Endothelial cell of umbilical vein (primary cell): ENCODE measurements at regions not wholly inside any gene's neighbourhood (a gene's known extent, or its start where the extent isn't known, plus 50 kb on each side); places are given as distances from the start of the nearest gene placed in this dataset.

Source experiments
- BruUV-seq: library from RNA; stranded (reverse); fragments of 400-500 nt; replicated peaks from 2 replicates; lab custom pipeline; 2021; lab: Mats Ljungman, UMichigan
- CTCF ChIA-PET: fragments of 300-600, 350-600 bp; sonication (Branson Sonifier 250); formaldehyde crosslinking; loops from one replicate; lab custom pipeline; 2021; ENCODE audit warnings: antibody characterized with exemption, inconsistent platforms; lab: Charles Lee
- POLR2A ChIA-PET: fragments of 300-600, 350-600 bp; sonication (Branson Sonifier 250); formaldehyde crosslinking; loops from one replicate; lab custom pipeline; 2021; ENCODE audit warnings: antibody characterized with exemption, inconsistent platforms; lab: Charles Lee
- DNase-seq: peaks from one replicate; pipeline ENCODE4 v3.0.0-alpha.2; 2011; ENCODE audit warnings: low read depth, low spot score
- FAIRE-seq: peaks from 2 replicates; lab custom pipeline; 2011; peaks lifted over from hg19 to GRCh38; lab: Jason Lieb, UNC
- H2AFZ ChIP-seq: 2 replicates; pipeline ENCODE4 v1.6.0; 2012; ENCODE audit warnings: low read depth, low read length, control low read depth, inconsistent platforms
- H3K27ac ChIP-seq: 2 replicates; pipeline ENCODE4 v1.5.1; 2011; ENCODE audit warnings: low read depth, mild to moderate bottlenecking, control low read depth, low read length, moderate library complexity; ENCODE audit not compliant: insufficient read depth
- H3K27me3 ChIP-seq, 2 experiments: 2 replicates each; pipeline versions ENCODE4 v1.6.0 to v1.6.1; 2011; ENCODE audit warnings: low read length in 2 of 2, mixed read lengths in 1 of 2; ENCODE audit not compliant: control insufficient read depth in 2 of 2, insufficient read depth in 2 of 2
- H3K36me3 ChIP-seq, 2 experiments: 2 replicates in 1 of 2; 3 replicates in 1 of 2; pipeline ENCODE4 v1.5.1; 2011; ENCODE audit warnings: low read length in 2 of 2, mild to moderate bottlenecking in 1 of 2, moderate library complexity in 1 of 2; ENCODE audit not compliant: control insufficient read depth in 2 of 2, insufficient read depth in 2 of 2; ENCODE audit errors: extremely low read depth in 1 of 2
- H3K4me1 ChIP-seq: 3 replicates; pipeline ENCODE4 v1.5.1; 2011; ENCODE audit warnings: mild to moderate bottlenecking, low read length; ENCODE audit not compliant: control insufficient read depth, insufficient read depth; ENCODE audit errors: extremely low read depth
- H3K4me2 ChIP-seq: 2 replicates; pipeline ENCODE4 v1.6.1; 2011; ENCODE audit warnings: low read length, control low read depth, mixed read lengths; ENCODE audit not compliant: insufficient read depth
- H3K4me3 ChIP-seq, 3 experiments: fragments of 200-600 bp in 1 of 3; sonication (generic), shearing (Covaris generic) in 1 of 3; replicated peaks in 1 of 3; 2 replicates each; pipeline ENCODE4 v1.5.1; 2011 to 2016; ENCODE audit warnings: control low read depth in 3 of 3, low read length in 3 of 3, mild to moderate bottlenecking in 2 of 3, inconsistent platforms in 1 of 3, low read depth in 1 of 3, moderate library complexity in 1 of 3; ENCODE audit not compliant: insufficient read depth in 1 of 3
- H3K79me2 ChIP-seq: 2 replicates; pipeline ENCODE4 v1.6.0; 2012; ENCODE audit warnings: low read length, inconsistent platforms; ENCODE audit not compliant: control insufficient read depth, insufficient read depth
- H3K9ac ChIP-seq: replicated peaks from 2 replicates; pipeline ENCODE3; 2011; ENCODE audit warnings: low read length, control low read depth; ENCODE audit not compliant: insufficient read depth; ENCODE audit errors: extremely low read depth
- H3K9me1 ChIP-seq: replicated peaks from 3 replicates; pipeline ENCODE4 v1.6.0; 2011; ENCODE audit warnings: mild to moderate bottlenecking, low read length; ENCODE audit not compliant: control insufficient read depth, insufficient read depth; ENCODE audit errors: extremely low read depth
- H3K9me3 ChIP-seq: replicated peaks from 2 replicates; pipeline ENCODE4 v1.5.1; 2012; ENCODE audit warnings: low read length, inconsistent platforms; ENCODE audit not compliant: control insufficient read depth, insufficient read depth
- H4K20me1 ChIP-seq: replicated peaks from 2 replicates; pipeline ENCODE3; 2011; ENCODE audit warnings: mild to moderate bottlenecking, low read length; ENCODE audit not compliant: control insufficient read depth, insufficient read depth; ENCODE audit errors: extremely low read depth
- CTCF ChIP-seq, 2 donors: IDR thresholded peaks; 1 replicate in 1 of 2; 2 replicates in 1 of 2; pipeline ENCODE4 v1.5.1; 2011; ENCODE audit warnings: low read length in 2 of 2, mild to moderate bottlenecking in 2 of 2, moderate library complexity in 2 of 2, control low read depth in 1 of 2, inconsistent platforms in 1 of 2, low read depth in 1 of 2; ENCODE audit not compliant: insufficient read depth in 1 of 2; ENCODE audit errors: extremely low read depth in 1 of 2
- EZH2 ChIP-seq: IDR thresholded peaks from 2 replicates; pipeline ENCODE4 v1.6.1; 2012; ENCODE audit warnings: borderline replicate concordance, low read depth, mild to moderate bottlenecking, moderate library complexity, low read length, inconsistent platforms; ENCODE audit not compliant: severe bottlenecking
- FOS ChIP-seq: IDR thresholded peaks from 2 replicates; pipeline ENCODE4 v1.6.1; 2011; ENCODE audit warnings: mild to moderate bottlenecking, low read length, moderate library complexity, borderline replicate concordance; ENCODE audit not compliant: insufficient read depth
- GATA2 ChIP-seq: IDR thresholded peaks from 2 replicates; pipeline ENCODE4 v1.7.0; 2011; ENCODE audit warnings: low read depth, mild to moderate bottlenecking, moderate library complexity, mixed read lengths, low read length; ENCODE audit not compliant: insufficient read length, insufficient read depth
- JUN ChIP-seq: IDR thresholded peaks from 2 replicates; pipeline ENCODE4 v1.6.1; 2011; ENCODE audit warnings: borderline replicate concordance, low read depth; ENCODE audit not compliant: insufficient read length, insufficient read depth
- MAX ChIP-seq: IDR thresholded peaks from 2 replicates; pipeline ENCODE4 v1.6.1; 2011; ENCODE audit not compliant: insufficient read depth, insufficient read length
- MYC ChIP-seq: IDR thresholded peaks from one replicate; pipeline ENCODE4 v1.6.1; 2011; ENCODE audit warnings: mild to moderate bottlenecking, low read depth, low read length
- POLR2A ChIP-seq: IDR thresholded peaks from 2 replicates; pipeline ENCODE4 v1.6.1; 2012; ENCODE audit warnings: low read depth, mild to moderate bottlenecking, control low read depth, low read length
- POLR2AphosphoS5 ChIP-seq: IDR thresholded peaks from 2 replicates; pipeline ENCODE4 v1.6.1; 2012; ENCODE audit warnings: low read depth, mild to moderate bottlenecking, control low read depth, low read length, moderate library complexity; ENCODE audit not compliant: insufficient read depth
- dilution Hi-C: fragments of 300-500 bp; cut with MboI; formaldehyde crosslinking; loops from one replicate; pipeline ENCODE4 v1.15.0; 2019; ENCODE audit warnings: low sequenced_read_pairs; ENCODE audit not compliant: extremely low pct_ligation_motif_present
- intact Hi-C: fragments of 100-400 bp; cut with micrococcal nuclease; formaldehyde crosslinking; loops from one replicate; pipeline ENCODE4 v1.10.0; 2022

GRCh38 chr5:120228262-120229031, 235.7 kb upstream of the PRR16 start:
- H2AFZ ChIP-seq = no peak overlapping the region

More at GRCh38 chr5:120228262-120229031, 235.7 kb upstream of the PRR16 start:
- CTCF ChIA-PET = interaction anchor here (1.1 to 1.8 kb wide), 2 partner anchors 14 to 32 kb away, joined by 4 read pairs; no protein-coding TSS in a partner anchor
- Histone ChIP-seq H3K79me2 (no peaks in the 10 kb centered on the region), H3K27me3 (no peaks in the 10 kb centered on the region), H3K9me3 (no peaks in the 10 kb centered on the region), H3K27ac (no peak overlapping the region), H4K20me1 (no peaks in the 10 kb centered on the region), H3K4me3 (no peak overlapping the region), H3K4me1 (no peaks in the 10 kb centered on the region), H3K9me1 (no peaks in the 10 kb centered on the region), H3K4me2 (no peak overlapping the region), H3K36me3 (no peaks in the 10 kb centered on the region), H3K9ac (no peak overlapping the region)
- dilution Hi-C loops (no loop called here), intact Hi-C loops (no loop called here)
- TF ChIP-seq CTCF (IDR thresholded peaks at IDR 0.05; ENCODE audit: extremely low read depth in 1 of 2, insufficient read depth in 1 of 2, low read depth in 1 of 2, low read length in 2 of 2) (no peak), JUN (no peak), POLR2A (no peak), EZH2 (no peak), POLR2AphosphoS5 (no peak), MYC (no peak), FOS (no peak), MAX (no peak), GATA2 (no peak)
- no TSS peak for BruUV-seq
- POLR2A ChIA-PET = no interaction called here
- FAIRE-seq (no peak), DNase-seq (no peak)
